NOMO-1 (cell line): ENCODE measurements at regions not wholly inside any gene's neighbourhood (a gene's known extent, or its start where the extent isn't known, plus 50 kb on each side); places are given as distances from the start of the nearest gene placed in this dataset.
"Not testable (repeated sequence)": the region's sequence is repeated elsewhere in the genome, so short reads cannot be mapped to it uniquely, and the experiment has no call there.

Experiments
- DNase-seq, 2 experiments: peaks; one replicate each; lab custom pipeline; 2025; ENCODE audit not compliant: unreplicated experiment in 2 of 2; lab: John Stamatoyannopoulos, UW

DNA sequence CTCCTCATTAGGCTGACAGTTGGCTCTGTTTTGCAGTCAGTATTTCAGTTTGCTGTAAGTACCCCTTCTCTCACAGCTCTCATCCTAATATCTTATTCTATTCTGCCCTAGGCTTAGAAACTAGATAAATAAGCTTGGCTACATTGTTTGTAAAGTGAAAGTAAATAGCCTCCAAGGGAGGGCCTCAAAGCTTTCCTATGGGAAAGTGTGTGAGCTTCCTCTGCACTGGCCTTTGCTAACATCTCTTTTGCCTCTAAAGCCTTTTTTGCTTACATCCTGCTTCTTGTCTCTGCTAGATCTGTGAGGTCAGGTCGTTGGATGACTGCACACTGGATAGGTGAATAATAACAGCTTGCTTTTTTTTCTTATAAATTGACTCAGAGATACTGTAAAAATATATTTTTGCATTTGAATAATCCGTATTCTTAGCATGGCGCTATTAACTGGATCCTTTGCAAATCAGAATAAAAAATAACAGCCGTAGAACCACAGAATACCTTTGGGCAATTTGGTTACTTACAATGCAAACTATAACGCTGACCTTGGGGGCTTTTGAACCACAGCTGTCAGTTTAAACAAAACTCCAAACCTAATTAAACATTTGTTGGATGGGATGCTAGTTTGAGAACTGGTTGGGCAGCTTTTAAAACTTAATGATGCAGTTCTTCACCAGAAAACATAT lies 55.1 kb downstream of the TTC6 start:
- no peak for DNase-seq

- no peak for DNase-seq
Measured at GRCh38 chr14:37652042-37652441, 56.6 kb downstream of the TTC6 start.

DNA sequence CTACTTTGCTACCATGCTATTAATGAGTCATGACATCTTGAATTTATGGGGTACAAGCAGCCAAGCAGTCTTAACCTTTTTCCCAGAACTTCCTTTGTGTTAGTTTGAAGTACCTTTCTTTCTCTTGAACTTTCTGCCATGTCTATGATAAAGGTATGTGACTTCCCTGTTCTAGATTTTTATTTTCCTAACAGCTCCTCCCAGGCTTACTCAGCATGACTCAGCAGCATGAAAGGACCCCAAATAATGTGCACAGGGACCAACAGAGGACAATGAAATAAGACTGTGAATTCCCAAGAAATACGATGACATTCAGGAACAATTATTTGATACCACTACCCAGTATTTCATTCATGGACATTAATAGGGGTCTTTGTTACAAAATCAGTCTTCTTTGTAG lies 60.0 kb downstream of the TTC6 start:
- no peak for DNase-seq

- DNase-seq = no peak
Measured at GRCh38 chr14:37658156-37658555, 62.7 kb downstream of the TTC6 start.

GRCh38 chr14:37663498-37663897 lies 68.1 kb downstream of the TTC6 start:
- DNase-seq = no peak

- no peak for DNase-seq
Measured at GRCh38 chr14:37665479-37665878, 70.0 kb downstream of the TTC6 start.

DNA sequence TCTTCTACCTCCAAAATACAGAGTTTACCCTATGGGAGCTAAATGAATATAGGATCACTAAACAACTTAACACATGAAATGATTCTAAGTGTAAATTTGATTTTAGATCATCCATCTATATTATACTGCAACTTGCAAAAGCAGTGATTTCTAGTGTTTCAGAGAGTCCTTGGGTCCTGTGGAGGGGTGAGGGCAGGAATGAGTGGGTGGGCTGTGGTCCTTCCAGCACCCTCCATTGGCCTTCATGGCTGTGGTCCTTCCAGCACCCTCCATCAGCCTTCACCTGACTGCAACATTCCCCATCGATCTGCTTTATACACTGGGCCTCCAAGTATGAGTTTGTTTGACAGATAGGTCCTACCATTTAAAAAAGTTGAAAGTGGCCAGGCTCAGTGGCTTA lies 70.5 kb downstream of the TTC6 start:
- no peak for DNase-seq

GRCh38 chr14:37668646-37669045 lies 73.2 kb downstream of the TTC6 start:
- DNase-seq = no peak

GRCh38 chr14:37669242-37669641 lies 73.8 kb downstream of the TTC6 start:
- no peak for DNase-seq

DNA sequence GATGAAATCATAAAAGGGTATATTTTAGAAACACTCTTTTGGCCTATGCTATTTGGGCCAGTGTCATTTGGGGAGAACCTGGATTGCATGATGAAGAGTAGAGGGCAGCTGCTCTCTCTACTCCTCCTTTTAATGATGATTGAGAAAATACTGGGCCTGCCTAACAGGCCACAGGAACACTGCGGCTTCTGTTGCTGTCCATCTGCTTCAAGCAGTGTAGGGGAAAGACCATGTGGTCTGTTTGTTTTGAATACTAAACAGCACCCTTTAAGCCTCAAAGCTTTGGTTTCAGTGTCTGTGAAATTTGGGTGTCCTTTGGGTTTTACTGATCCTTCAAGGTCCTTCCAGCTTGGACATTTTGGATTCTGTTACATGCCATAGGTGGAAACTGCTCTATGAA lies 78.0 kb downstream of the TTC6 start:
- DNase-seq = no peak

DNA sequence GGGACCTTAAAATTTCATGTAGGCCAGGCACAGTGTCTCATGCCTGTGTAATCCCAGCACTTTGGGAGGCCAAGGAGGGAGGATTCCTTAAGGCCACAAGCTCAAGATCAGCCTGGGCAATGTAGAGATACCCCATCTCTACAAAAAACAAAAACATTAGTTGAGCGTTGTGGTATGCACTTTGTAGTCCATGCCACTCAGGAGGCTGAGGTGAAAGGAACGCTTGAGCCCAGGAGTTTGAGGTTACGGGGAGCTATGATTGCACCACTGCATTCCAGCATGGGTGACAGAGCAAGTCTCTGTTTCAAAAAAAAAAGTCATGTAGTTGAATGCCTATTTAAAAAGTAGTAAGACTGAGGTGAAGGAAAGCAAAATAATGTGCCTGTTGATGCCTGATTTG lies 83.5 kb downstream of the TTC6 start:
- DNase-seq = no peak

- no peak for DNase-seq
Measured at GRCh38 chr14:37681486-37681885, 86.1 kb downstream of the TTC6 start.

DNA sequence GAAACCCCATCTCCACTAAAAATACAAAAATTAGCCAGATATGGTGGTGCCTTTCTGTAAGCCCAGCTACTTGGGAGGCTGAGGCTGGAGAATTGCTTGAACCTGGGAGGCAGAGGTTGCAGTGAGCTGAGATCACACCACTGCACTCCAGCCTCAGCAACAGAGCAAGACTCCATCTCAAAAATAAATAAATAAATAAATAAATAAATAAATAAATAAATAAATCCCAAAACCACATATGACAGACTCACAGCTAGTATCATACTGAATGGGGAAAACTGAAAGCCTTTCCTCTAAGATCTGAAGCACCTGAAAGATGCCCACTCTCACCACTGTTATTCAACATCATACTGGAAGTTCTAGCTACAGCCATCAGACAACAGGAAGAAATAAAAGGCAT lies 97.3 kb downstream of the TTC6 start:
- DNase-seq = not testable (repeated sequence)

DNA sequence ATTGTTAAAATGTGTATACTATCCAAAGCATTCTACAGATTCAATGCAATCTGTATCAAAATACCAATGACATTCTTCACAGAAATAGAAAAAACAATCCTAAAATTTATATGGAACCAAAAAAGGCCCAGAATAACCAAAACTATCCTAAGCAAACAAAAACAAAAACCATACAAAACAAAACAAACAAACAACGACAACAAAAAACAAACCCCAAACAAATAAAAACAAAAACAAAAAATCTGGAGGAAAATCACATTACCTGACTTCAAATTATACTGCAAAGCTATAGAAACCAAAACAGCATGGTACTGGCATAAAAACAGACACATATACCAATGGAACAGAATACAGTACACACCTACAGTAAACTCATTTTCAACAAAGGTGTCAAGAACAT lies 98.0 kb downstream of the TTC6 start:
- DNase-seq = not testable (repeated sequence)

GRCh38 chr14:37695866-37696265 lies 100.4 kb downstream of the TTC6 start:
- no peak for DNase-seq

DNA sequence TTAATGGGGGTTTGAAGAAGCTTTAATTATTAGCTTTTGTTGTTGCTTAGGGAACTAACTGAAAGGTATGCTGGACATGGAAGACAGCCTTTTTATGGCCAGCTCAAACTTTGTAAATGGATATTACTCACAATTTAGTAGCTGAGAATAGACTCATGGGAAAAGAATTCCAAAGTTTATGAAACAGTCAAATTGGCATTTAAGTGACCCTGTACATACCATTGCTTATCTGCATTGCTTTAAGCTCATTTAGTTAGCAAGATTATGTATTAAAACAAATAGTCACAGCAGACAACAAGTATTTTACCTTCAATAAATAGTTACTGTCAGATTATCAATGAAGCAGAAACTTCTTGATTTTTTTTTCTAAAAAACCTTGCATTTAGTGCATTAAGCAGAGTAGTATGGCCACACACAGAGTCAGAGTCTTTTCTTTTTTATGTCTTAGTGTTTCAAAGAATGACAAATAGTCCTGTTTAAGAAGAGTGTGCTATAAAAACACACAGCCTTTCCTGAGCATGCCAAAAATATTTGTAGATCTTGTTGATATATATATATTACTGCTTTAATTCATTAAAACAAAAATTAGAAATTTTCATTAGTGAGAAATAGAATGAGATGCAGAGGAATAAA lies 102.2 kb downstream of the TTC6 start:
- no peak for DNase-seq

GRCh38 chr14:37698840-37699777 lies 103.7 kb downstream of the TTC6 start:
- no peak for DNase-seq

DNA sequence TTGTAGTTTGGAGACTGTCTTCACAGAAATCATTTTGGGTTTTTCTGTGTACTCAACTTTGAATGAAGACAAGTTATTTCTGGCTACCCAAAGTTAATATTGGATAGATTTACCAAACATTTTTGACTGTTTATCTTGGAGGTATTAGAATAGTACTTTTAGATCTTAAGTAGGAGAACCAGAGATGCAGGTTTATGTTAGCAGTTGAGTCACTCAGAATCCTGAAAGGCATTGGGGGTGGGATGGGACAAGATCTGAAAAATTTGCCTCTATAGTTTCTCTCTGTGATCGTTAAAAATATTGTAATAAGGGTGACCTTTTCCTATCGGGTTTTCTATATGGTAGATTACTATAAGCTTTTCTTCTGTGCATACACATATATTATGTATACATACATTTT lies 112.3 kb downstream of the TTC6 start:
- DNase-seq = no peak

DNA sequence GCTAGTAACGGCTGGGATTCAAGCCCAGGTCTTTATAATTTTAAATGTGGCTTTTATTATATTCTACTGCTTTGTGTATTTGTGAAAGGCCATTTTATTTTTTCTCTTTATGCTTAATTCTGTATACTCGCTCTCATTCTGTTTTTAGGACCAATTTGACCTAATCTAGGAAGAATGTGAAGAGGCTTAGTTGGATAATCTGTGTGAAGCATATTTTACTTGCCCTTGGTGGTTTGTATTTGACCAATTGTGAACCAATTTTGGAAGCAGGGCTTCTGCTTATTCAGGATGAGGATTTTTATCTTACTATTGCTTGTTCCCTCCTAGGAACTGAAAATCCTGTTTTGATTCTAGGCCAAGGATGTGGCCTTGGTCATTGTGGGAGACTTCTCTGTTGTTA lies 113.1 kb downstream of the TTC6 start:
- DNase-seq = no peak

DNA sequence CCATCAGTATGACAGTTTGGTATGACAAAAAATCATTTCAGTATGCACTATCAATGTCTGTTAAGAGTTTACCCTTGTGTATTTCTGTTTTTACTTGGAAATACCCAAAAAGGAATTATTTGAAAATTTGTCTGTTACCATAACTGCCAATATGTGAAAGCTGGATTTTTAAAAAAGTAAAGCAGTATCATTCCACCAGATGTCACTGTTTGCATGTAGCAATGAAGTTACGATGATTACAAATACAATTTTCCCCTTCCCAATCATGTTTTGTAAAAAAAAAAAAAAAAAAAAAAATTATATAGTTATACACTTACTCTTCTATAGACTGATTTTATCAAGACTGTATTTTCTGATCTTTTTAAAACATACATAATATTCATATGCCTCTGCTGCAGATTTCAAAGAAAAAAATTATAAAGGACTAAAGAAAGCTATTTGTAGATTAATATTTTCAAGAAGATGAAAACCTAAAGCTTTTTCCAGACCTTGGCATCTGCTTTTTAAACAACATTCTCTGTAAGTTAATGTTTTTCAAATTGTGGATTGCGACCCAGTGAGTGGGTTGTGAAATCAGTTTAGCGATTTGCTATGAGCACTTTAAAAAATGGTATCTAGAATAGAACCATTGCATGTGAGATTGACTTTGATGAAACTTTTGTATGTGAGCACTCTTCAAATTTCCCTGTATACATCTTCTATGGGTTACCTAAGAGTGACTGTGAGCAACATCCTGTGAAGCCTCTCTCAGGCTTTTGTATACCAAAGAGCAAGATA lies 114.2 kb downstream of the TTC6 start:
- no peak for DNase-seq

DNA sequence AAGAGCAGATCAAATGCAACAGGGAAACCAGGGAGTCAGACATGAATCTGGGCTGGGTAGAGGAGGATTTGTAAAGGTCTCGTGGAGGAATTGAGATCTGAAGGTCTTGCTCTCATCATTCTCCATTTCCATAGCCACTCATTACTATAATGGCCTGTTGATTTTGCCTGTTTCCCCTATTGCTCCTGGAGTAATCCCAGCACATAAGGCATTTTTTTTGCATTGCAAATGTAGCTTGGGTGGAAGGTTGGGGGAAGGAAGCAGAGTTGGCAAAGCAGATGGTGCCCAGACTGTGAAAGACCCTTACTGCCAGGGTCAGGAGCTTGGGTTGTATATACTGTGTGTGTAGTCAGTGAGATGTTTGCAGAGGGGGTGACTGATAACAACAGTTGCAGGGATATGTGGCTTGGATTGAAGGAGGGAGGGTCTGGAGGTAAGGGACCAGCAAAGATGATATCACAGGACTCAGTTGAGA lies 116.0 kb downstream of the TTC6 start:
- no peak for DNase-seq
